ENCODE measurements at regions not wholly inside any gene's neighbourhood (a gene's known extent, or its start where the extent isn't known, plus 50 kb on each side); places are given as distances from the start of the nearest gene placed in this dataset.

- TF ChIP-seq CTCF (IDR thresholded peaks at IDR 0.05) (no peak), POLR2A (IDR thresholded peaks at IDR 0.05) (no peak), POLR2AphosphoS5 (IDR thresholded peaks at IDR 0.05) (no peak), EP300 (IDR thresholded peaks at IDR 0.05) (no peak)
Measured at GRCh38 chr9:74083681-74084433, 413.3 kb upstream of the RORB start.

All from upper lobe of left lung (tissue), 4 donors.